GM12878 (cell line): ENCODE measurements at regions not wholly inside any gene's neighbourhood (a gene's known extent, or its start where the extent isn't known, plus 50 kb on each side); places are given as distances from the start of the nearest gene placed in this dataset.

Experiments
- BCL3 ChIP-seq: IDR thresholded peaks from 2 replicates; pipeline ENCODE4 v1.6.1; 2011; ENCODE audit warnings: borderline replicate concordance, low read depth, mild to moderate bottlenecking, moderate library complexity, low read length; ENCODE audit not compliant: insufficient read depth, poor library complexity, severe bottlenecking
- CBFB ChIP-seq: IDR thresholded peaks from 2 replicates; pipeline ENCODE4 v1.6.1; 2016; ENCODE audit warnings: antibody characterized with exemption, low read depth
- CHD2 ChIP-seq: IDR thresholded peaks from 2 replicates; pipeline ENCODE4 v1.6.1; 2011; ENCODE audit warnings: low read depth, low read length, improper control_type of control experiment, borderline replicate concordance
- CHD4 ChIP-seq: fragments of 200-600 bp; sonication (generic); IDR thresholded peaks from 2 replicates; pipeline ENCODE4 v1.6.1; 2016; ENCODE audit warnings: mild to moderate bottlenecking
- E4F1 ChIP-seq: fragments of 450-650 bp; IDR thresholded peaks from 2 replicates; pipeline ENCODE4 v1.6.1; 2018; ENCODE audit warnings: borderline replicate concordance, mild to moderate bottlenecking; ENCODE audit not compliant: partially characterized antibody
- ETV6 ChIP-seq, 2 experiments: fragments of 450-650 bp in 1 of 2; IDR thresholded peaks in 1 of 2; conservative IDR thresholded peaks in 1 of 2; 2 replicates each; pipeline ENCODE4 v1.6.1; 2014; ENCODE audit warnings: antibody characterized with exemption in 1 of 2, borderline replicate concordance in 1 of 2, low read depth in 1 of 2, mild to moderate bottlenecking in 1 of 2, moderate library complexity in 1 of 2
- MYC ChIP-seq: IDR thresholded peaks from 2 replicates; pipeline ENCODE4 v1.6.1; 2011; ENCODE audit warnings: mild to moderate bottlenecking, low read length, moderate library complexity, inconsistent platforms; ENCODE audit not compliant: insufficient read depth, insufficient replicate concordance, insufficient read length, severe bottlenecking
- WRNIP1 ChIP-seq: IDR thresholded peaks from 2 replicates; pipeline ENCODE4 v1.6.1; 2011; ENCODE audit warnings: low read depth, low read length, improper control_type of control experiment, borderline replicate concordance
- ZBED1 ChIP-seq: IDR thresholded peaks from 2 replicates; pipeline ENCODE4 v1.6.1; 2016; ENCODE audit warnings: borderline replicate concordance
- ZNF207 ChIP-seq: fragments of 450-650 bp; IDR thresholded peaks from 2 replicates; pipeline ENCODE4 v1.6.1; 2014; ENCODE audit warnings: antibody characterized with exemption, mild to moderate bottlenecking, borderline replicate concordance
- ZNF384 ChIP-seq: IDR thresholded peaks from 2 replicates; pipeline ENCODE4 v1.6.1; 2012; ENCODE audit warnings: low read depth, mild to moderate bottlenecking, low read length, improper control_type of control experiment, borderline replicate concordance
- TF ChIP-seq, protein P1 (sequence below): fragments of 450-650 bp; formaldehyde crosslinking; IDR thresholded peaks from 2 replicates; pipeline ENCODE4 v1.4.0; 2020; ENCODE audit warnings: mild to moderate bottlenecking, moderate library complexity
- TF ChIP-seq, protein P2 (sequence below), 3 experiments: IDR thresholded peaks in 2 of 3; conservative IDR thresholded peaks in 1 of 3; 2 replicates each; pipeline ENCODE4 v1.5.1; 2011; ENCODE audit warnings: low read depth in 3 of 3, low read length in 3 of 3, mild to moderate bottlenecking in 3 of 3, control low read depth in 2 of 3, moderate library complexity in 2 of 3, inconsistent platforms in 1 of 3, mixed read lengths in 1 of 3; ENCODE audit not compliant: control insufficient read depth in 2 of 3, insufficient read depth in 1 of 3; ENCODE audit errors: extremely low read depth in 1 of 3

- TF ChIP-seq ZNF384 = no peak
- TF ChIP-seq, protein P1, sequence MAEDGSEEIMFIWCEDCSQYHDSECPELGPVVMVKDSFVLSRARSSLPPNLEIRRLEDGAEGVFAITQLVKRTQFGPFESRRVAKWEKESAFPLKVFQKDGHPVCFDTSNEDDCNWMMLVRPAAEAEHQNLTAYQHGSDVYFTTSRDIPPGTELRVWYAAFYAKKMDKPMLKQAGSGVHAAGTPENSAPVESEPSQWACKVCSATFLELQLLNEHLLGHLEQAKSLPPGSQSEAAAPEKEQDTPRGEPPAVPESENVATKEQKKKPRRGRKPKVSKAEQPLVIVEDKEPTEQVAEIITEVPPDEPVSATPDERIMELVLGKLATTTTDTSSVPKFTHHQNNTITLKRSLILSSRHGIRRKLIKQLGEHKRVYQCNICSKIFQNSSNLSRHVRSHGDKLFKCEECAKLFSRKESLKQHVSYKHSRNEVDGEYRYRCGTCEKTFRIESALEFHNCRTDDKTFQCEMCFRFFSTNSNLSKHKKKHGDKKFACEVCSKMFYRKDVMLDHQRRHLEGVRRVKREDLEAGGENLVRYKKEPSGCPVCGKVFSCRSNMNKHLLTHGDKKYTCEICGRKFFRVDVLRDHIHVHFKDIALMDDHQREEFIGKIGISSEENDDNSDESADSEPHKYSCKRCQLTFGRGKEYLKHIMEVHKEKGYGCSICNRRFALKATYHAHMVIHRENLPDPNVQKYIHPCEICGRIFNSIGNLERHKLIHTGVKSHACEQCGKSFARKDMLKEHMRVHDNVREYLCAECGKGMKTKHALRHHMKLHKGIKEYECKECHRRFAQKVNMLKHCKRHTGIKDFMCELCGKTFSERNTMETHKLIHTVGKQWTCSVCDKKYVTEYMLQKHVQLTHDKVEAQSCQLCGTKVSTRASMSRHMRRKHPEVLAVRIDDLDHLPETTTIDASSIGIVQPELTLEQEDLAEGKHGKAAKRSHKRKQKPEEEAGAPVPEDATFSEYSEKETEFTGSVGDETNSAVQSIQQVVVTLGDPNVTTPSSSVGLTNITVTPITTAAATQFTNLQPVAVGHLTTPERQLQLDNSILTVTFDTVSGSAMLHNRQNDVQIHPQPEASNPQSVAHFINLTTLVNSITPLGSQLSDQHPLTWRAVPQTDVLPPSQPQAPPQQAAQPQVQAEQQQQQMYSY (CRISPR knock-in tag) = no peak
- TF ChIP-seq ZNF207 = no peak
- TF ChIP-seq ZBED1 = no peak
- no peak for TF ChIP-seq CBFB
- TF ChIP-seq CHD4 = no peak
- no peak for TF ChIP-seq CHD2
- TF ChIP-seq ETV6 (conservative IDR thresholded peaks at IDR 0.05 in 1 of 2, IDR thresholded peaks at IDR 0.05 in 1 of 2; ENCODE audit: borderline replicate concordance in 1 of 2, low read depth in 1 of 2) = no peak
- TF ChIP-seq WRNIP1 = no peak
- TF ChIP-seq MYC = no peak
- TF ChIP-seq, protein P2, sequence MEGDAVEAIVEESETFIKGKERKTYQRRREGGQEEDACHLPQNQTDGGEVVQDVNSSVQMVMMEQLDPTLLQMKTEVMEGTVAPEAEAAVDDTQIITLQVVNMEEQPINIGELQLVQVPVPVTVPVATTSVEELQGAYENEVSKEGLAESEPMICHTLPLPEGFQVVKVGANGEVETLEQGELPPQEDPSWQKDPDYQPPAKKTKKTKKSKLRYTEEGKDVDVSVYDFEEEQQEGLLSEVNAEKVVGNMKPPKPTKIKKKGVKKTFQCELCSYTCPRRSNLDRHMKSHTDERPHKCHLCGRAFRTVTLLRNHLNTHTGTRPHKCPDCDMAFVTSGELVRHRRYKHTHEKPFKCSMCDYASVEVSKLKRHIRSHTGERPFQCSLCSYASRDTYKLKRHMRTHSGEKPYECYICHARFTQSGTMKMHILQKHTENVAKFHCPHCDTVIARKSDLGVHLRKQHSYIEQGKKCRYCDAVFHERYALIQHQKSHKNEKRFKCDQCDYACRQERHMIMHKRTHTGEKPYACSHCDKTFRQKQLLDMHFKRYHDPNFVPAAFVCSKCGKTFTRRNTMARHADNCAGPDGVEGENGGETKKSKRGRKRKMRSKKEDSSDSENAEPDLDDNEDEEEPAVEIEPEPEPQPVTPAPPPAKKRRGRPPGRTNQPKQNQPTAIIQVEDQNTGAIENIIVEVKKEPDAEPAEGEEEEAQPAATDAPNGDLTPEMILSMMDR (IDR thresholded peaks at IDR 0.05 in 2 of 3, conservative IDR thresholded peaks at IDR 0.05 in 1 of 3; ENCODE audit: control insufficient read depth in 2 of 3, extremely low read depth in 1 of 3, insufficient read depth in 1 of 3, low read depth in 3 of 3, low read length in 3 of 3) = no peak
- no peak for TF ChIP-seq E4F1
- TF ChIP-seq BCL3 = no peak
- TF ChIP-seq, all 136 proteins: peak for 0
Observed at GRCh38 chr11:42169191-42169590, 709.7 kb upstream of the LRRC4C start (continued).
